GM19468 (cell line): ENCODE measurements at regions not wholly inside any gene's neighbourhood (a gene's known extent, or its start where the extent isn't known, plus 50 kb on each side); places are given as distances from the start of the nearest gene placed in this dataset.
A peak's percentile ranks its signal among the peaks of the same experiment; 100 is the strongest.

Experiments used
- ATAC-seq: cut with Tn5 transposase; IDR thresholded peaks from one replicate; pipeline ENCODE4 v1.9.1; 2021; ENCODE audit warnings: mild to moderate bottlenecking, moderate library complexity, moderate number of reproducible peaks; ENCODE audit not compliant: unreplicated experiment; ENCODE audit errors: extremely low read depth

DNA sequence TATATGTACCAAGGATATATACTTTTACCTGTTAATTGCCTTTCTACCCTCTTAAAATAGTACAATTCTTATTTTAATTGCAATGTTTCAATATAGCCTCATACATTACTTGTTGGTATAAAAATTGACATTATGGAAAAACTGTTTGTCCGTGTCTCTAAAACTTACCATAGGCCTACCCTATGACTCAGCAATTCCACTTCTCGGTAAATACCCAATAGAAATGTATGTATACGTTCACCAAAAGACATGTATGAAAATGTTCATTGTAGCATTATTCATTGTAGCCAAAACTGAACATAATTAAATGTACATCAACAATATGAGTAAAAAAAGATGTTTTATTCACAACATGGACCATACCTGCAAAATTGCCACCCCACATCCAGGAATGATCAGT is 679.2 kb upstream of the UBE2E2 start:
- ATAC-seq: no peak

DNA sequence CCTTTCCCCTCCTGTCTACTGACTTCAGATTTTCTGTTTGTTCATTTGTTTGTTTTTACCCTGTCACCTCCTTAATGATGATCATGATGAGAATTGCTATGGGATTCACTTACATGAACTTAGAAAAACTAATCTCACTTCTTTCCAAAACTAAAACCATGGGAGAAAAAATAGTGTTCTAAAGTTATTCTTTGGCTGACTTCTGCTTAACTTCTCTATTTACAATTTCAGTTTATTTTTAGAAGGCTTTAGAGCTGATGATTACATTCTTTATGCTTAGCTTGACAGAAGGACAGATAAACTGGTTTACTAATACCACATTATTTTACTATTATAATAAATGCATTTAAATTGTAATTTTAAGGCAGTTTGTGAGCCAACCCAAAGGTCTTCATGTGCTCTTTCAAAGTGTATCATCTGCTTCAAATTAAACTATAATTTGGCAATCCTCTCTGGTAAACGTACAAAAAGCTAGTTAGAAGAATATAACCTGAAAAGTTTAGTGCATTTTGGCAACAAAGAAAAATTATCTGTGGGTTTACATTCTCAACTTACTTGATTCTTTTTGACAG is 676.8 kb upstream of the UBE2E2 start:
- ATAC-seq: no peak

DNA sequence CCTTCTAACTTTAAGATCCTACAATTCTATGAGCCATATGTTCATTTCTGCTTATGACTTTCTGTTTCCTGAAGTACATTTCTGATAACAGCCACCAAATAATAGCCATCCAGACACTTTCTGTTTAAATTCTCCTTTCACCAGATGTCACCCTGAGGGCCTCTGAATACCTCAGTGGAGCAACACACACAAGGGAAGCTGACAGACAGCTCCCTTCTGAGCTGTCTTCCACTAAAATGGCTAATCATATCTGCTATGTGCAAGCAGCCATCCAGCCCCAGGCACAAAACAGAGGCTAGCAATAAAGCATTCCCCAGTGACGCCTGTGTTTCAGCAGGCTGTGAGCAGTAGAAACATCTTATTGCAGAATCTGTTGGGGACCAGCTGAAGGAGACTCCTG is 666.6 kb upstream of the UBE2E2 start:
- no peak for ATAC-seq

DNA sequence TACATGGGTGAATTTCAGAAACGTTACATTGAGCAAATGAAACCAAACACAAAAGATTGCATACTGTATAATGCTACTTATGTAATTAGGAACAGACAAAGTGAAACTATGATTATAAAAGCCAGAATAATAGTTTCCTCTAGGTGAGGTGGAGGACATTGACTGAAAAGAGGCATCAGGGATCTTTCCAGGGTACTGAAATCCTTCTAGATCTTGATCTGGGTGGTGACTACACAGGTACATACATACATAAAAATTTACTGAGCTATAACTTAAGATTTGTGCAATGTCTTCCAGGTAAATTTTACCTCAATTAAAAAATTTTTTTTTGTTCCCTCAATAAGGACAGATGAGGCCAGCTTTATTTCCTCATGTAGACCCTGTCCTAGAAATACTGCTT is 665.6 kb upstream of the UBE2E2 start:
- ATAC-seq: no peak

DNA sequence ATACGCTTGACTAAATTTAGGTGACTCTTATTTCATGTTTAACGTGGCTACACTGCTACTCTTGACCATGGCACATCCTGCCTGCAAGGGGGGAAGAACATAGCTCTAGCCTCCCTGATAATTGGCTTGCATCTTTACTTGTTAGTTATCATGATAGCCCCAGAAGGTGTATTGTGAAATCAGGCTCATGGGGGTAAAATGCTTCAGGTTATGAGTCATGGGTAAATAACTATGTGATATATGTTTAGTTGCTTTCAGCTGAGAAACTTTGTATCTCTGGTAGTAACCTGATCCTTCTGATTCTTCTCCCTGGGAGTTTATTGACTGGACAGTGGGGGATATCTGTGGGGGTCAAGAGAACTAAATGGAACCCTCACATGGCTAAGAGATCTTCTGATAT is 660.8 kb upstream of the UBE2E2 start:
- ATAC-seq: no peak

DNA sequence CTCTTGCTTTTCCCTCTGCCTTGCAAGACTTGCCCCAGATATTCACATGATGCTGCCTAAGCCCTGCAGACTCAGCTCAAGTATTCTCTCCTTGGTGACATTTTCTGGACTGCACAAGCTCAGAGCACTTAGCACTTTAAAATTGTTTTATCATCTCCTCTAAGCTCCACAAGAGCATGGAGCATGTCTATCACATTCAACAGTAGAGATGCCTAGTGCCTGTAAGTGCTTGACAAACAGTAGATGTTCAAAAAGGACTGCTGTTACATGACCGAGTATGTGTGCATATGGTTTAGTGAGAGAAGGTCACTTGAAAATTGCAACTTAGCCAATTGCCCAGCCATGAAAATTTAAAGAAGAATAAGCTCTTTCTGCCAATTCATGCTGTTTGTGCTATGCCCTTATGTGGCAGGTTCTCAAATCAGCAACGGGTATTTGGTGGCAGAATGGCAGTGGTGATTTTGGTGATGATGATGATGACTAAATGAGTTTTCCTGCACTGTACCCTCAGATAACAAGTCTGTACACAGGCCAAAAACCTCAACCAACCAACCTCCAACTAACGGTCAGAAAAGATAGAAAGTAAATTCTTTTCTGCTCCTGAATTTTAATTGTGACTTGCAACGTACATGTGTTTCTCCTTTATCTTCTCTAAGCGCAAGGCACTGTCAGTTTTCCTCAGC is 647.2 kb upstream of the UBE2E2 start:
- ATAC-seq: no peak

DNA sequence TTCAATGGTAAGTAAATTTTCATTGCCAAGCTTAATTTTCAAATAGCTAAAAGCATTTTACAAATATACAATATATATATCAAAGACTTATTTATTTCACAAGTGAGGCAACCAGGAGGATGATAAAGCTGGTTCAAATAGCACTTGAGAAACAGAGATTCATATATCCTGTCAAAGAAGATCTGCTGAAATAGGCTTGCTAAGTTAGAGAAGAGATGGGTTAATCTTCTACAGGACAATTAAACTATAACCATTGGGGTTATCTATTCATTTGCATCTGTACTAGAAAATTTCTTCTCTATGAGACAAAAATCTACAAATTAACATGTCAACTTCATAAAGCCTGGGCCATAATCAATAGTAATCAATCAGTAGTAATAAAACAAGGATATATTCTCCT is 637.7 kb upstream of the UBE2E2 start:
- peak; percentile 28 for ATAC-seq

DNA sequence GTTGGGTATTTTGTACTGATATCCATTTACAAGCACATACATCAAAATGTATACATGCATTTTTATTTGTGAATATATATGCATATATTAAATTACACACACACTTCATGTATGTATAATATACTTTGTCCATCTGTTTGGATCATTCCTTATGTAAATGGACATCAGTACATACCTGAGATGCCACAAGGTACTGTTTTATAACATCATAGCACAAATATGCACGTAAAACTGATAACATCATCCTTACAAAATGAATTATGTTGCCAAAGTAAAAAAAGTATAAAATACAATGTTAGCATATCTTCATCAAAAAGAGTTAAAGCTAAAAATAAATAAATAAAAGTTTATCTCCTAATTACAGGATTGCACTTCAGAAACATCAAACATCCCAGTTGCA is 634.8 kb upstream of the UBE2E2 start:
- no peak for ATAC-seq

DNA sequence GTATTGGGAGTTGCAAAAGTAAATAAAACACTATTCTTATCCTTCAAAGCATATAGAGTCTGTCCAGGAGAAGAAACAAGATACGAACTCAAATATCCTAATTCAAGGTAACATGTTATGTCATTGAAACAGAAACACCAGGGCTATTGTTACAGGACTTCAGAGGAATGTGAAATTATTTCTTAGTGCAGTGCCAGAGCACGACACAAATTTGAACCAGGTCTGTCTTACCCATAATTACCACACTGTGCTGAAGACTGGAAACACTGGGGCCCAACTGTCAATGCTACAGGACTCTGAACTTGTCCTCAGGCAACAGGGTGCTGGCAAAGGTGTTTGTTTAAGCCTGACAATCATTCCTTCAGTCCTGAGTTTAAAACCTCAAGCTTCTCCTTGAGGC is 633.6 kb upstream of the UBE2E2 start:
- ATAC-seq: no peak

DNA sequence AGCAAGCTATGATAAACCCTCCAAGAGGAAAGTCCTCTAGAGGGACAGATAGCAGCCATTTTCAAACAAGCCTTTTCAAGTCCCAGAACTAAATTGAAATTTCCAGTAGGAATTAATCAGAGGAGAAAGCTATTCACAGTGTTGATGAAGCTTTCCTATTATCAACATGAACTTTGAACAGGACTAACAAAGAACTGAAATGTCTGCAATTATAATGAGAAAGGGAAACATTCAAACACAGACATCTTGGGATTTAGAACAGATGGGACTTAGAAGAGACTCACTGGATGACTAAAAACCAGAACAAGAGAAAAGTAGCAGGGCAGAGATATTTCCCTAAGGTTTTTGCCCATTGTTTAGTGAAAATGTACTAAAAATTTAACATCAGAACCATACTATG is 622.1 kb upstream of the UBE2E2 start:
- ATAC-seq: no peak

DNA sequence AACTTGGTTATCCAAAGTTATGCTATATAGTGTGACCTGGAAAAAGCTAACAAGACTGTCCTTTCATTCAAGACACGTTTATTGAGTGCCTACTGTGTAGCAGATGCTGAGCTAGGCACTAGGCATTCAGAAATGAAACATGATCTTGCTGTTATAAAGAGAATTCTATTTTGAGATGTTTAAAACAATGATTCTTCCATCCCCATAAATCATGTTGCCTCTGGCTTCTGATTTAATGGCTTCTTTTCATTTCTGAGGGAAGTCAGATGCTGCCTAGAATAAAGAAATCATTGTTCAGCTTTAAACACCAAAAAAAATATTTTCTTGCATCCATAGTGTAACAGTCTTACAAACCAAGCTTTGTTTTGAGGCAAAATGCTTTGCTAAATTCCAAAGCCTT is 620.9 kb upstream of the UBE2E2 start:
- no peak for ATAC-seq

DNA sequence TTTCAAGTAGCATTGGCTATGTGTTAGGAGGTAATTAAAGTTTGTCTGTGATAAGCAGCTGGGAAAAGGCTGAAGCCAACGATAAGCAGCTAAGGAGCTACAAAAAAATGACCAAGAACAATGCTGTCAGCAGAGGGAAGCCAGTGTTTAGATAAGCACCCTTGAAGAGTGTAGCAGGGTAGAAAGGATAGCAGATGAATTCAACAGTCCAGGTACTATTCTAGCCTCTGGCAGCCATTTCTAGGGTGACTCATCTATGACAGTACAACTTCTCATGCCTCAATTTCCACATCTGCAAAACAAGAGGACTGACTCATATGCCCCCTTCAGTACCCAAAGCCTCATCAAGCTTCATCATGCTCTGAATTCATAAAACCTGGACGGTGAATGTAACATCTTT is 617.6 kb upstream of the UBE2E2 start:
- no peak for ATAC-seq

DNA sequence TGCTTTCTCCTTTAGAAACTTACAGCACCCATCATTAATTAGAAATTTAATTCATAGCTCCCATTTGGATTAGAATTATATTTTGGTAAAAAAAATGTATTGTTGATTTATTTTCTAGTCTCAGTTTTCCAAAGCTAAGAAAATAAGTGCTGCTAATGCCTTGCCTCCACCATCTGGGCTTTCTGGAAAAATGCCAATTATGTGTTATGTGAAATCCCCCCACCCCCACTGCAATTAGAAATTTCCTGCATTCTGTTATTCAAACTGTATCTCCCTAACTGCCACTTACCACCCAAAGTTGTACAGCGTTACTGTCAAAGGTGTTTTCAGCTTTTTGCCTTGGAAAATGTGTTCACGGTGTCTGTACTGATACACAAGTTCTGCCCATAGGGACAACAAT is 617.2 kb upstream of the UBE2E2 start:
- no peak for ATAC-seq

DNA sequence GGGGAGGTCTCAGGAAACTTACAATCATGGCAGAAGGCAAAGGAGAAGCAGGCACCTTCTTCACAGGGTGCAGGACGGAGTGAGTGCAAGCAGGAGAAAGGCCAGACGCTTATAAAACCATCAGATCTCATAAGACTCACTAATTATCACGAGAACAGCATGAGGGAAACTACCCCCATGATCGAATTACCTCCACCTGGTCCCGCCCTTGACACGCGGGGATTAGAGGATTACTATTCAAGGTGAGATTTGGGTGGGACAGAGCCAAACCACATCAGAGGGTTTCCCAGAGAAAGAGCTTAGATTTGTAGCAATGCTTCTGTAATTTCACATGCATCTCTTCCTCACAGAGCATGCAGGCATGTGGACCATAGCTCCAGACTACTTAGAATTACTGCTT is 615.7 kb upstream of the UBE2E2 start:
- no peak for ATAC-seq

DNA sequence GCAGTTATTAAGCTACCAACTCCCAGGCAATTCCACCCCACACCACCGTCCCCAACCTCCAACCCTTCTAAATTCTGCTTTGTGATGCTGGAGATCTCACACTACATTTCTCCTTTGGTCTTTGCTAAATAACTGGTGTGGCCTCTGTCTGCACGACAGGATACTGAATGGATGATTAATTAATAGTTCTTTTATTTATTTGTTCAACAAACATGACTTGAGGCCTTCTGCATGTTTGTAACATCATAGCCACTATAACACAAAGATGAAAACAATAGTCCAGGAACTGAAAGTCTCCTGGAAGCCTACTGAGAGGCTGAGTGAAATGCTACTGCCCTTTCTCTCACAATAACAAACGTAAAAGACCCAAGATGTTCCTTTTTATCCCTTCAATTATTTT is 609.5 kb upstream of the UBE2E2 start:
- ATAC-seq: no peak

DNA sequence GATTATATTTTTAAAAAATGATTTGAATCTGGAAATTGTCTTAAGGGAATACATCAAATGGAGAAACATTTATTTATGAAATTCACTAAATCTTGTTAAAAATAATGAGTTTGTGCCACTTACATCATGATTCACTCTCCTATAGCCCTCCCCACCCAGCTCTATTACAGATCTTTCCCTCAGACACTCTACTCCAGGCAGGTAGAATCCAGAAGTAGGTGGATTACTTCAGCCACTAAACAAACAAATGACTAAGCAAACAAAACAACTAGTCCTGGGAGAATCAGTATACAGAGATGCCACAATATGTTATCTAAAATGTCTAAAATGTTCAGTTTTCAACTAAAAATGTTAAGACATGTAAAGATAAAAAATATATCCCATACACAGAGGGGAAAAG is 608.1 kb upstream of the UBE2E2 start:
- no peak for ATAC-seq

DNA sequence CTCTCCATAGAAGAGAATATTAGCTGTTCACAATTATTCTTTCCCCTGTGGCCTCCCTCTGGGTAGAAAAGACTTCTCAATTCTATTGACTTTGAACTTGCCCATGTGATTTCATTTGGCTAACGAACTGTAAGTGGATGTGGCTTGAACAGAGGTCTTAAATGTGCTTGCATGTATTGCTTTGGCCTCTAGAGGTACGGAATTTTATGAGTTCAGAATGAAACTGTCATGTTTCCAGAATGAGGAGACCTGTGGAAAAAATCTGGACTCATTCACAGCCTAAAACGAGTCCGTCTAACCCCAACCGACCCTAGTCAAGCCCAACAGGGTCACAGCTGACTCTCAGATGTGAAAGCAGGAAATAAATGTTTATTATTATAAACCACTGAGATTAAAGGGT is 596.7 kb upstream of the UBE2E2 start:
- ATAC-seq: no peak

DNA sequence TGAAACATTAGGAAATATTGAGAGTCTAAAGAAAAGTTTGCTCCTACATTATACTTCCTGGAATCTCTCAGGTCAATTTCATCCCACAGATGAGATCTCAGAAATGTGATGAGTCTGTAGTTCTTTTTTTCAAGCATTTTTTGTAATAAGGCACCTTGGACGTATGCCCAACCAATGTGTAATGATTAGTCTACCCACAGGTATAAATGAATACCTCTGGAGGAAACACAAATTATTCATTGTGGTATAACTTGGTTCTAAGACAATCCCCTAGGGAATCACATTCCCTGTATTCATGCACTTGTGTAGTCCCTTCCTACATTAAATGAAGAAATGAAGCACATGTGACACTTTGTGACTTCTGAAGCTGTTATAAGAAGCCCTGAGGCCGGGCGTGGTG is 596.2 kb upstream of the UBE2E2 start:
- no peak for ATAC-seq

DNA sequence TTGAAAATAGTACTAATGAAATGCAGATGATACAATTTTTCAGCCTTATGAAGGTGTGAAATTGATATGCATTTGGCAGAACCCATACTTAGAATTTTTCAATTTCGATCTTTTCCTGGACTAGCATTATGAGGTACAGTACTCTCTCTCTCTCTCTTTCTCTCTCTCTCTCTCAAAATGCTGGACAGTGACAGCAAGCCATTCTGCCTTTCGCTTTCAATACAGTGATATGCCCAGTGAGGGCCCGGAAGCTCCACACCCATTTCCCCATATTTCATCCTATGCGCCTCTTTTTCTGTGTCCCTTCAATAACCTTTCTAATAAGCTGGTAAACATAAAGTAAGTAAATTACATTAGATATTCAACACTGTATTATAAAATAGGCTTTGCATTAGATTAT is 595.0 kb upstream of the UBE2E2 start:
- ATAC-seq: no peak

DNA sequence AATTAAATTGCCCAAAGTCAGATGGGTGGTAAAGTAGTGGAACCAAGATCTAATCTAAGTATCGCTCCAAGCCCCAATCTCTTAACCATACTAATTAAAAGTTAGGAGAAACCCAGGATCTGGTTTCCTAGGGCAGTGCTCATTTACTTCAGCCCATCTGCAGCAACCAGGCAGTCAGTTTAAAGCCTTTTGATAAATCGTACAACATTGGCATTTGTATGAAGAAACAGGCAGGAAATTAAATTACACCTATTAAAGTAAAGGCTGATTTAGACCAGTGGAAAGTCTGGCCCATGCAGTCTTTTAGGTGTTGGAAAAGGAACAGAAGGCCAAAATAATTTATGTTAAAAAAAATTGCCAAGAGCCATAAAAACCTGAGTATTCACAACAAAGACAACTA is 594.4 kb upstream of the UBE2E2 start:
- no peak for ATAC-seq

DNA sequence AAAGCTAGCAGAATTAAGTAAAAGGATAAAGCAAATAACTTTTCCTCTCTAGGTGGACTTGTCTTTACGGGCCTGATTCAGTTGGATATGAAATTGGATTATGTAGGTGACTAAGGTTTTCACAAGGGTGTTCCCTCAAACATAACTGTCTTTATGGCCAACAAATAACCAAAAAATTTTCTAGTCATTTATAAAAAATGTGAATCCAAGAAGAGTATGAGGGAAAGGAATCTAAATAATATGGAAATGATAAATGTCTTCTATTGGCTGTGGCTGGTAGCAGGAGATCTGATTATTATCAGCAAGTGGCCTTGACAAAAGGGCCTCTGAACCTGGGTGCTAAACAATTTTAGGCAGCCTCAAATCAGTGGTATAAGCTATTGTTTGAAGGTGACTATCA is 594.0 kb upstream of the UBE2E2 start:
- no peak for ATAC-seq

DNA sequence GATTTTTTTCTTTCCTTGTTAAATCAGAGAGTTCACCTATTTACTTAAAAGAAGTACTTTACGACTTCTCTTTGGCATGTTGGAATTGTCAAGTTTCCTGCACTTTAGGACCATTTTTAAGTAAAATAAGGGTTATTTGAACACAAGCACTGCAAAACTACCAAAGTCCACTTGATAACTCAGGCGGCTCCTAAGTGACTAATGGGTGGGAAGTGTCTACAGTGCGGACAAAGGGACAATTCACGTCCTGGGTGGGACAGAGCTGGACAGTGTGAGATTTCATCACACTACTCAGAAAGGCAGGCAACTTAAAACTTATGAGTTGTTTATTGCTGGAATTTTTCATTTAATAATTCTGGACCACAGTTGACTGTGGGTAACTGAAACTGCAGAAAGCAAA is 590.2 kb upstream of the UBE2E2 start:
- no peak for ATAC-seq

DNA sequence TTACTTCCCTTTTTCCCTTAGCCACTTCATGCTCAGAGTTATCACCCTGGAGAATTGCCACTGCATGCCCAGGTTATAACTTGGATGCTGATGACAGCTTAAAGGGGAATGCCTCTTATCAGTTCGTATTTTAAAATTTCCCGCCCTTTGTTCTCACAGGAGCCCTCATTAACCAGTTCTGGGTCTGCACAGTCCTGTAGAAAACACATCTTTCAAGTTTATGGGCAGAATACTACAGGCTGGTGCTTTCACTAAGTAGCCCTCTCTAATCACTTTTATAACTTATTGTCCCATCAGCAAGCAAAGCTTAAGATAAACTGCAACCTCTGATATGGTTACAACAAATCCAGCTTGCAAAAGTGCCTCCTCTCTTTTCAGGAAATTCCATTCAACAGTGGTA is 587.3 kb upstream of the UBE2E2 start:
- ATAC-seq: no peak
